NT2/D1 (cell line): ENCODE measurements at regions not wholly inside any gene's neighbourhood (a gene's known extent, or its start where the extent isn't known, plus 50 kb on each side); places are given as distances from the start of the nearest gene placed in this dataset.

Experiments used
- DNase-seq: peaks from one replicate; pipeline ENCODE4 v3.0.0-alpha.2; 2011; ENCODE audit warnings: low read depth, low spot score
- H3K27me3 ChIP-seq: 2 replicates; pipeline ENCODE4 v1.6.0; 2011; ENCODE audit warnings: mild to moderate bottlenecking; ENCODE audit not compliant: insufficient read length, insufficient read depth
- H3K36me3 ChIP-seq: 2 replicates; pipeline ENCODE4 v1.6.1; 2011; ENCODE audit warnings: mild to moderate bottlenecking, low read length, mixed read lengths; ENCODE audit not compliant: insufficient read depth, insufficient read length
- H3K4me1 ChIP-seq: 2 replicates; pipeline ENCODE4 v1.5.1; 2011; ENCODE audit not compliant: insufficient read depth, insufficient read length
- H3K4me3 ChIP-seq: 2 replicates; pipeline ENCODE4 v1.5.1; 2011; ENCODE audit warnings: low read depth; ENCODE audit not compliant: insufficient read length
- H3K9ac ChIP-seq: 2 replicates; pipeline ENCODE4 v1.6.0; 2011; ENCODE audit warnings: low read depth; ENCODE audit not compliant: insufficient read length
- H3K9me3 ChIP-seq: 2 replicates; pipeline ENCODE4 v1.5.1; 2011; ENCODE audit warnings: mild to moderate bottlenecking, low read length; ENCODE audit not compliant: insufficient read depth
- SUZ12 ChIP-seq: IDR thresholded peaks from 2 replicates; pipeline ENCODE4 v1.6.1; 2011; ENCODE audit not compliant: insufficient read length, insufficient read depth; ENCODE audit errors: extremely low read depth
- YY1 ChIP-seq: IDR thresholded peaks from 2 replicates; pipeline ENCODE4 v1.6.1; 2011; ENCODE audit not compliant: insufficient read length, insufficient read depth
- ZNF274 ChIP-seq: IDR thresholded peaks from 2 replicates; pipeline ENCODE4 v1.6.1; 2011; ENCODE audit warnings: mild to moderate bottlenecking, low read depth, low read length

DNA sequence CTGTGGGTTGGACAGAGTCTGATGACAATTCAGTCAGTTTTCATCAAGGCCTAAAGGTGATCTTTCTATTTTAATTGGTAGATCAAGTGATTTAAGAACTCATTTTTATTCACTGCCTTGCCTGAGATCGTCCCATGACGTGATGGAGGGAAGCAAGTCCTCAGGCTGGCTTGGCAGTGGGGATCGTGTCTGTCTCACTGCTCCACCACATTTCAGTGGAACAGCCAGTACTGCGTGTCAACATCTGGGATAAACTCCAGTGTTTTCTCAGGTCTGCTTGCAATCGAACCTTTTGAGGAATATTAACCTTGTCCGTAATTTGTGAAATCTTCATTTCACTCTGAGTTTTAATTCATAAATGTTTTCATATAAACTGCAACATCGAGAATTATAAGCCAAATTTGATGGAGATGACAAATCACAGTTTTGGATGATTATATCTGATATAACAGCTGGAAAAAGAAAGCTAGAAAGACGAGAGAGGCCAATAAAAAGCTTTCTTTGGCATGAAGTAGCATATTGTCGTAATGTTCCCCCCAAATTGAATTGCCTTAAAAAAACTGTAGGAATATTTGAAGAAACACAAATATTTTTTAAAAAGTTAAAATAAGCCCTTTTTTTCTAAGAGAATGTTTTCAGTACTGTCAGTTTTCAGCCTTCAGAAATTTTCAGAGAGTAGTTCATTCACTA is 414.7 kb upstream of the SPRED2 start:
- Histone ChIP-seq H3K27me3 (no peaks in the 10 kb centered on the region), H3K4me3 (no peak overlapping the region), H3K9me3 (peaks cover 2% of the 10 kb centered on the region; the same call in 1 of the 2 replicates), H3K4me1 (no peaks in the 10 kb centered on the region), H3K36me3 (no peaks in the 10 kb centered on the region), H3K9ac (no peak overlapping the region)
- TF ChIP-seq SUZ12 (no peak), YY1 (no peak), ZNF274 (no peak)
- no peak for DNase-seq

DNA sequence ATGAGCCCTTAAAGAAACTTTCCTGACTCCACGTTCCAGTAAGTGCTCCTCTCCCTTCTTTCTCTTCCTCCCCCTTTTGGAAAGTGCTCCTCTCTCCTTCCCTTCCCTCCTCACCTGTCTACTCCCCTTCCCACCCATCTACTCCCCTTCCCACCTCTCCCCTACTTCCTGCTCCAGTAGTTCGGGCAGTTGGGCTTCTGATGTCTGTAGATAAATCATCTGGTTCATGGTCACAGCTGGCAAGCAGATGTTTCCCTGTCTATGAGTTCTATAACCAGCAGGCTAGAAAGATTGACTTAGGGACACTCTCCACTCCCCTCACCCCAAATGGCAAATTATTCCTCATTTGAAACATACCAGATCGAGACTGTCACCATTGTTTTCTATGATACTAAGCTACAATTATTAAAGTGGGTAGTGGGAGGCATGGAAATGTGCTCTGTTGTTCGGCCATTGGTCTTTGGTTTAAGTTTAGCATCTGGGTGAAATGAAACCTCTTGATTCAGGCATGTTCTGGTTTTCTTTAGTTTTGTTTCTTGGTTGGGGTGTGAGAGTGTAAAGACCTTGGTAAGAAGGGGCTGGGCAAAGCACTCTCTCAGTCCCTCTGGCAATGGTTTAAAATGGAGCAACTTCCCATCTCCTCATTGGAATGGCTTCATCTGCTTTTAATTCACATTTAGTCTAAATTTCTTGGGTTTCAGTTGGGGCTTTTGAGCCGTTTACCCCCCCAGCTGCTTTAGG is 413.2 kb upstream of the SPRED2 start:
- no peaks in the 10 kb centered on the region for H3K27me3 ChIP-seq
- H3K4me1 ChIP-seq = no peaks in the 10 kb centered on the region
- H3K36me3 ChIP-seq = no peaks in the 10 kb centered on the region
- H3K4me3 ChIP-seq = no peak overlapping the region
- no peak for DNase-seq
- H3K9ac ChIP-seq = no peak overlapping the region
- no peak for TF ChIP-seq SUZ12
- TF ChIP-seq ZNF274 = no peak
- TF ChIP-seq YY1 = no peak
- peaks cover 7% of the 10 kb centered on the region; the same call in 1 of the 2 replicates for H3K9me3 ChIP-seq

DNA sequence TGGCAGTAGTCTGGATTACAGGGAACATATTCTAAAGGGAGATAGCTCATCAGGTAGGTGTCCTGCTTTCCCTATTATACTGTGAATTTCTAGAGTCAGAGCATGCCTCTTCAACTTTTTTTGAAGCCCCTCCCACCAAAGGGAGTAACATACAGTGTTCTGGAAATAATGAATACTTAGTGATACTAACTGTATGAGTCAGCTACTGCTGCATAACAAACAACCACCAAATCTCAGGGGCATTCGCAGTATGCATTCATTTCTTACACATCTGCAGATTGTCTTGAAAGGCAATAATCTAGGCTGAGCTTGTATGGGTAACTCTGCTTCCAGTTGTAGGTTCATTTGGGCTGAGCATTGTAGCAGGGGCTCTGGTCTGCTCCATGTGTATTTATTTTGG is 409.7 kb upstream of the SPRED2 start:
- H3K36me3 ChIP-seq = no peaks in the 10 kb centered on the region
- H3K27me3 ChIP-seq = no peaks in the 10 kb centered on the region
- H3K9me3 ChIP-seq = peaks cover 7% of the 10 kb centered on the region; the same call in 1 of the 2 replicates
- TF ChIP-seq ZNF274 (no peak), YY1 (no peak), SUZ12 (no peak)
- no peaks in the 10 kb centered on the region for H3K4me1 ChIP-seq
- DNase-seq = no peak
- no peak overlapping the region for H3K4me3 ChIP-seq
- no peak overlapping the region for H3K9ac ChIP-seq

DNA sequence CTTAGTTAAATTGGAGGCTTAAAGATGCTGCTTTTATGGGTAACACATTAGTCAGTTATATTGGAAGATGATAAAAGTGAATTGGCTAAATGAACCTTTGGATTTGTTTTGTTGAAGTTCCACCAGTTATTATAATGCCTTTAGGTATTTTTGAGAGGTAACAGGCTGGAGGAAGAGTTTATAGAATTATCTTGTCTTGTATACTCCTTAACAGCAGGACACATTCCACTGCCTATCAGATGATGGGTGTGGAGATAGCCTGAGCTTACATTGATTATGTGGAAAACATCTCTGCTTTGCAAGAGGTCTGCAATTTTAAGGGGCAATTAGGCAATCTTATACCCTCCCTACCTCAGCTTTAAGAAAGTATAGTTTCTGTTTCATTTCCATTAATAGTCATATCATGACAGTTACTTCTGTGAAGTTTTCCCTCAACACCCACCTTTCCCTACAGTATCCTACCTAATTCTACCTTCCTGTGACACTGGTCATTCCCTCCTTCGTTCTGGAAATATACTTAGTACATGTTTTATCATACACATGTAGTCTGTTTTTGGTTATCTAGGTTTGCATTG is 403.7 kb upstream of the SPRED2 start:
- TF ChIP-seq ZNF274 (no peak), SUZ12 (no peak), YY1 (no peak)
- no peak for DNase-seq
- no peaks in the 10 kb centered on the region for H3K9me3 ChIP-seq
- no peak overlapping the region for H3K9ac ChIP-seq
- no peaks in the 10 kb centered on the region for H3K4me1 ChIP-seq
- H3K27me3 ChIP-seq = no peaks in the 10 kb centered on the region
- no peak overlapping the region for H3K4me3 ChIP-seq
- H3K36me3 ChIP-seq = no peaks in the 10 kb centered on the region

DNA sequence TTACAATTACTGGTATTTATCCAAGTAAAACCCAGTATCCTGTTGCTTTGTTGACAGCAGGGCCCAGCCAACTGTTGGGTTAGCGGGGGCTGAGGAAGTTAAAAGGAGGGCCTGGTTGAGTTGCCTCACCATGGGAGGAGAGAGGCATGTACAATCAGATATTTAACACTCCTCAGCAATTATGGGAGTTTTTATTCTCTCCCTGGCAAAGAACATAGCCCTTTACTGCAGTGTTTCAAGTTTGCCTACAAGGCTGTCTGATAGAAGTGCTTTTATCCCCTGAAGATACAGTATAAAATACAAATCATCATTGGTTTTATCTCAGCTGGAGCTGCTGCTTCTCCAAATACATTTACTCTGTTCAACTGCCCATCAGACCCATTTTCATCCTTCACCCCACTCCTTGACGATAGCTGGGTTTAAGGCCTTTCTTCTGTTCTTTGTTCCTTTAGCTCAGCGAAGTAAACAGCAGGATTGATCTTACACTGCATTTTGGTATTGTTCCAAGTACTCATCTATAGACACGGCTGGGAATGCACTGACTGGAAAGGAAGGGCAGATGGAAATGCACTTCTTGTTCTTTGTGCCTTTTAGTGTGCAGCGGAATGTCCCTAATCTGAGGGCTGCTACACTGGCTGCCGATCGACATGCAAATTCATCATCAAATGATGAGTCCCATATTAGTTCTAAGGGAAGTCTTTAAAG is 402.5 kb upstream of the SPRED2 start:
- TF ChIP-seq SUZ12 (no peak), ZNF274 (no peak), YY1 (no peak)
- DNase-seq = no peak
- H3K27me3 ChIP-seq = no peaks in the 10 kb centered on the region
- no peaks in the 10 kb centered on the region for H3K9me3 ChIP-seq
- H3K4me3 ChIP-seq = no peak overlapping the region
- H3K4me1 ChIP-seq = no peaks in the 10 kb centered on the region
- no peaks in the 10 kb centered on the region for H3K36me3 ChIP-seq
- no peak overlapping the region for H3K9ac ChIP-seq

DNA sequence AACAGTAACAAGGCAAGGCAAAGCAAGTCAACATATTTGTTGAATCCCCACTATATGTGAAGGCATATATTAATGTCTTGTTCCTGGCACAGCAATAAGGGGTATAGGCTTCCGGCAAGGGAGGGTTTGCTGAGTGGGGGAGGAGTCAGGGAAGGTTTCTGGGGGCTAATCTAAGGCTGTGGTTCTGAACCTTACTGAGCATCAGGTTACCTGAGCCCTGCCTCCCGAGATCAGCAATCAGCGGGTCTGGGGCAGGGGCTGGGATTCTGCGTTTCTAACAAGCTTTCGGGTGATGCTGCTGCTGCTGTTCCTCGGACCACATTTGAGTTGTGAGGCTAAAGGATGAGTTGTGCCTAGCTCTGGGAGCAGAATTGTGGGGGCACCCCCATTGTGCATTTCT is 401.7 kb upstream of the SPRED2 start:
- Histone ChIP-seq H3K4me3 (no peak overlapping the region), H3K27me3 (no peaks in the 10 kb centered on the region), H3K9ac (no peak overlapping the region), H3K9me3 (no peaks in the 10 kb centered on the region), H3K4me1 (no peaks in the 10 kb centered on the region), H3K36me3 (no peaks in the 10 kb centered on the region)
- DNase-seq = no peak
- no peak for TF ChIP-seq ZNF274
- no peak for TF ChIP-seq YY1
- TF ChIP-seq SUZ12 = no peak
